CD8-positive, alpha-beta memory T cell (primary cell): ENCODE measurements at regions not wholly inside any gene's neighbourhood (a gene's known extent, or its start where the extent isn't known, plus 50 kb on each side); places are given as distances from the start of the nearest gene placed in this dataset.

Source experiments
- CTCF ChIA-PET: fragments of 350-600 bp; sonication (Branson Sonifier 250); formaldehyde crosslinking; loops from one replicate; lab custom pipeline; 2021; ENCODE audit warnings: antibody characterized with exemption; lab: Charles Lee
- POLR2A ChIA-PET: fragments of 350-600 bp; sonication (Branson Sonifier 250); formaldehyde crosslinking; loops from one replicate; lab custom pipeline; 2021; ENCODE audit warnings: antibody characterized with exemption; lab: Charles Lee
- DNase-seq, 5 donors: peaks; one replicate each; pipeline versions ENCODE4 v3.0.0 to v3.0.0-alpha.2; 2020 to 2022; ENCODE audit warnings: mixed read lengths in 1 of 5
- H3K27ac ChIP-seq: one replicate; pipeline ENCODE4 v1.7.0; 2013; ENCODE audit warnings: low read depth, mild to moderate bottlenecking, low read length, moderate library complexity
- H3K27me3 ChIP-seq: 2 replicates; pipeline ENCODE4 v1.7.0; 2013; ENCODE audit warnings: low read length, mild to moderate bottlenecking; ENCODE audit not compliant: insufficient read depth, poor library complexity, severe bottlenecking
- H3K36me3 ChIP-seq: 2 replicates; pipeline ENCODE4 v1.7.0; 2013; ENCODE audit warnings: mild to moderate bottlenecking, low read length, moderate library complexity; ENCODE audit not compliant: insufficient read depth
- H3K4me1 ChIP-seq: 2 replicates; pipeline ENCODE4 v1.7.0; 2013; ENCODE audit warnings: mild to moderate bottlenecking, low read length, moderate library complexity; ENCODE audit not compliant: insufficient read depth
- H3K4me3 ChIP-seq: 2 replicates; pipeline ENCODE4 v1.7.0; 2013; ENCODE audit warnings: mild to moderate bottlenecking, low read length
- H3K9me3 ChIP-seq: 2 replicates; pipeline ENCODE4 v1.7.0; 2013; ENCODE audit warnings: mild to moderate bottlenecking, low read length
- H3K27ac Mint-ChIP-seq, 8 donors: one replicate each; pipeline ENCODE4 v1.8.0; 2020 to 2021; ENCODE audit warnings: mixed read lengths in 8 of 8, mild to moderate bottlenecking in 6 of 8, inconsistent platforms in 3 of 8, moderate library complexity in 3 of 8
- H3K27me3 Mint-ChIP-seq, 2 donors: one replicate each; pipeline ENCODE4 v1.8.0; 2020 to 2021; ENCODE audit warnings: mixed read lengths in 2 of 2, mild to moderate bottlenecking in 1 of 2, moderate library complexity in 1 of 2
- H3K36me3 Mint-ChIP-seq, 3 donors: one replicate each; pipeline ENCODE4 v1.8.0; 2020 to 2021; ENCODE audit warnings: mixed read lengths in 3 of 3, inconsistent platforms in 1 of 3, mild to moderate bottlenecking in 1 of 3
- H3K4me1 Mint-ChIP-seq, 3 donors: one replicate each; pipeline ENCODE4 v1.8.0; 2020 to 2021; ENCODE audit warnings: mixed read lengths in 3 of 3, inconsistent platforms in 1 of 3, mild to moderate bottlenecking in 1 of 3
- H3K4me3 Mint-ChIP-seq, 7 donors: one replicate each; pipeline ENCODE4 v1.8.0; 2020 to 2021; ENCODE audit warnings: mixed read lengths in 7 of 7, mild to moderate bottlenecking in 6 of 7, moderate library complexity in 4 of 7, inconsistent platforms in 2 of 7
- H3K9me3 Mint-ChIP-seq, 5 donors: one replicate each; pipeline ENCODE4 v1.8.0; 2020 to 2022; ENCODE audit warnings: mixed read lengths in 5 of 5, mild to moderate bottlenecking in 3 of 5, moderate library complexity in 2 of 5, inconsistent platforms in 1 of 5

DNA sequence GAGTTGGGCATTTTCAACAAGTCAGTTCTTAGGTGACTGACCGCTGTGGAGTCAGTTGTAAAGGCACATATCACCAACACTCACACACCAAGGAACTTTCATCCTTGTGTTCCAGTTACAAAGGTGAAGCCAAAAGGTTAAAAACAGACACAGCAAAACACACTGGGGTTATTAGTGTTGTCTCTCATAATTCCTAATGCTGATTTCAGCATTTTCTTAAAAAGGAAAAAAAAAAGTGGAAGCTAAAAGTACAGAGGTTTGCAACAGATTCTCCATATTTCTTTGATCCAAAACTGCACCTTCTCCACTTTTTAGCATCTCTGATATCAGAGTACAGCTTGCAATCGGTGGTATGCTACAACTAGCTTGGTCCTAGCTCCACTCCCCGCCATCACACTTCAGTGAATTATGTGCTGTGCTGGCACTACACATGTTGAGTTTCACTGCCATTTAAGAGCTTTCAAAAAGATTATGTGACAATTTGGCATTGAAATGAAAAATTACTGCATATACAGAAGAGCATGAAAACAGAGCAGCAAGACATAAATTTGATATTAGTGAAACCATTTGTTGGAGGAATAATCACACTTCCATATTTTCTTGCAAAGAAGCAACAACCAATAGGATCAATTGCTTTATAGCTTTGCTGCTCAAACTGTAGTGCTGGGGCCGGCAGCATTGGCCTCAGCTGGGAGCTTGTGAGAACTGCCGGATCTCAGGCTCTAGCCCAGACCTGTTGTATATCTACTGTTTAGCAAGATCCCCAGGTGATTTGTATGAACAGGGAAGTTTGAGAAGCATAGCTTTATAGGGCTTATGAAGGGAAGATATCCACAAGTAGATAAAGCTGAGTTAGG lies 62.3 kb upstream of the DAPL1 start:
- ChIA-PET CTCF (no interaction called here), POLR2A (no interaction called here)
- Mint-ChIP-seq H3K9me3 (no peaks in the 10 kb centered on the region), H3K36me3 (no peaks in the 10 kb centered on the region), H3K27ac (no peak overlapping the region), H3K4me3 (no peak overlapping the region), H3K4me1 (no peaks in the 10 kb centered on the region), H3K27me3 (peaks cover 9 to 14% of the 10 kb centered on the region in 2 donors)
- DNase-seq, result no peak
- no peaks in the 10 kb centered on the region for H3K36me3 ChIP-seq
- no peaks in the 10 kb centered on the region for H3K4me1 ChIP-seq
- no peak overlapping the region for H3K27ac ChIP-seq
- no peak overlapping the region for H3K4me3 ChIP-seq
- H3K27me3 ChIP-seq, result no peaks in the 10 kb centered on the region
- no peaks in the 10 kb centered on the region for H3K9me3 ChIP-seq

- Histone ChIP-seq H3K4me1 (no peaks in the 10 kb centered on the region), H3K36me3 (no peaks in the 10 kb centered on the region), H3K27me3 (no peaks in the 10 kb centered on the region), H3K4me3 (no peak overlapping the region), H3K9me3 (no peaks in the 10 kb centered on the region), H3K27ac (no peak overlapping the region)
- Mint-ChIP-seq H3K4me3 (no peak overlapping the region), H3K27ac (no peak overlapping the region), H3K27me3 (peaks cover 6 to 10% of the 10 kb centered on the region in 2 donors), H3K9me3 (no peaks in the 10 kb centered on the region), H3K4me1 (no peaks in the 10 kb centered on the region), H3K36me3 (no peaks in the 10 kb centered on the region)
- ChIA-PET POLR2A (no interaction called here), CTCF (no interaction called here)
- no peak for DNase-seq
Measured at GRCh38 chr2:158733430-158733755, 61.7 kb upstream of the DAPL1 start.

DNA sequence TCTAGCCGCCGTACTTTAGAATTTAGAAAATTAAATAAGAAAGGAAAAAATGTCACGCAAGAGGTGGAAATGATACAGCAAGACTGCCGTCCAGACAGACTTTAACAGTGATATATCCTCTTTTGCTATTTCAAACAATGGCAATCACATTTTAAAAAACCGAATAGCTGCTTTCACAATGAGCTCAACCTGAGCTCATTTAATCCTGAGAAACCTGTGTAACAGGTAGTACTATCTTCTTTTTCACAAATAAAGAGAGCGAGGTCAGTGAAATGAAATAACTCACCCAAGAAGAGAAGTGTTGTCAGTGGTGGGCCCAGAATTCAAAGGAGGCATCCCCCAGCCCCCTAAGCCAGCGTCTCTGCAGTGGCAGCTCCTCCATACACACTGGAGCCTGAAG lies 60.7 kb upstream of the DAPL1 start:
- H3K36me3 ChIP-seq, result no peaks in the 10 kb centered on the region
- DNase-seq, result no peak
- Mint-ChIP-seq H3K4me1 (no peaks in the 10 kb centered on the region), H3K27ac (no peak overlapping the region), H3K9me3 (no peaks in the 10 kb centered on the region), H3K4me3 (no peak overlapping the region), H3K36me3 (no peaks in the 10 kb centered on the region), H3K27me3 (peaks cover 6 to 8% of the 10 kb centered on the region in 2 donors)
- ChIA-PET POLR2A (no interaction called here), CTCF (no interaction called here)
- H3K4me3 ChIP-seq, result no peak overlapping the region
- no peaks in the 10 kb centered on the region for H3K4me1 ChIP-seq
- H3K9me3 ChIP-seq, result no peaks in the 10 kb centered on the region
- H3K27ac ChIP-seq, result no peak overlapping the region
- no peaks in the 10 kb centered on the region for H3K27me3 ChIP-seq

- Histone ChIP-seq H3K36me3 (no peaks in the 10 kb centered on the region), H3K9me3 (no peaks in the 10 kb centered on the region), H3K4me1 (no peaks in the 10 kb centered on the region), H3K27ac (no peak overlapping the region), H3K27me3 (no peaks in the 10 kb centered on the region), H3K4me3 (no peak overlapping the region)
- ChIA-PET CTCF (no interaction called here), POLR2A (no interaction called here)
- H3K27ac Mint-ChIP-seq, result no peak overlapping the region
- peaks cover 0 to 14% of the 10 kb centered on the region in 2 donors for H3K27me3 Mint-ChIP-seq
- H3K4me1 Mint-ChIP-seq, result no peaks in the 10 kb centered on the region
- H3K9me3 Mint-ChIP-seq, result no peaks in the 10 kb centered on the region
- H3K36me3 Mint-ChIP-seq, result no peaks in the 10 kb centered on the region
- H3K4me3 Mint-ChIP-seq, result no peak overlapping the region
- DNase-seq, result no peak
Measured at GRCh38 chr2:158735822-158736580, 59.1 kb upstream of the DAPL1 start.

DNA sequence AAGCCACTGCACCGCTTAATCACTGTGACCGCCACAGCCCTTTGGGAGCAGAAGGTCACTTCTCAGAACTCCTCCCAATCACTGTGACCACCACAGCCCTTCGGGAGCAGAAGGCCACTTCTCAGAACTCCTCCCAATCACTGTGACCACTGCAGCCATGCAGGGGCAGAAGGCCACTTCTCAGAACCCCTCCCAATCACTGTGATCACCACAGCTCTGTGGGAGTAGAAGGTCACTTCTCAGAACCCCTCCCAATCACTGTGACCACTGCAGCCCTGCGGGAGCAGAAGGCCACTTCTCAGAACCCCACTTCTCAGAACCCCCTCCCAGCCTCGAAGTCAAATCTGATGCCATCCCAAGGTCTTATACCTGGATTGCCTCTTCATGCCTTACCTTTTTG lies 56.8 kb upstream of the DAPL1 start:
- Mint-ChIP-seq H3K9me3 (no peaks in the 10 kb centered on the region), H3K36me3 (no peaks in the 10 kb centered on the region)
- CTCF ChIA-PET, result no interaction called here

DNA sequence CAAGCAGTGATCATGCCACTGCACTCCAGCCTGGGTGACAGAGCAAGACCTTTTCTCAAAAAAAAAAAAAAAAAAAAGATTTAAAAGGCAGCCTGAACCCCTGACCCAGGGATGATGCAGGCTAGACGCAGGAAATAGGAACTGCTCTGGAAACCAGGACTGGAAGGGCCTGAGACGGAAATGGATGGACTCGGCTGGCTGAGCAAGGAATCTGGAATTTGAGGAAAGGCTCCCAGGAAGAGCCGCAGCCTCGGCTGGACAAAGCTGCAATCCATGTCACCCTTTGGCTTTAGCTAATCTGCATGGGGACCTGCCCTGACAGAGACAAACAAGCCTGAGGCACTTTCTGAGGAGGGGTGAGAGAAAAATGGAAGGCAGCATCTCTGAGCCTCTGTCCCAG lies 55.0 kb upstream of the DAPL1 start:
- H3K36me3 ChIP-seq, result no peaks in the 10 kb centered on the region
- H3K27me3 ChIP-seq, result no peaks in the 10 kb centered on the region
- CTCF ChIA-PET, result interaction anchor here (0.7 kb wide), 1 partner anchor 260 kb away, joined by 3 read pairs; no protein-coding TSS in a partner anchor
- Mint-ChIP-seq H3K27me3 (peaks cover 0 to 18% of the 10 kb centered on the region in 2 donors), H3K36me3 (no peaks in the 10 kb centered on the region), H3K9me3 (no peaks in the 10 kb centered on the region), H3K27ac (no peak overlapping the region), H3K4me1 (no peaks in the 10 kb centered on the region), H3K4me3 (no peak overlapping the region)
- no peak overlapping the region for H3K4me3 ChIP-seq
- POLR2A ChIA-PET, result no interaction called here
- DNase-seq, result no peak
- no peak overlapping the region for H3K27ac ChIP-seq
- H3K4me1 ChIP-seq, result no peaks in the 10 kb centered on the region
- no peaks in the 10 kb centered on the region for H3K9me3 ChIP-seq

More for the DNA sequence above, 56.8 kb upstream of the DAPL1 start:
- Histone ChIP-seq H3K27ac (no peak overlapping the region), H3K4me3 (no peak overlapping the region), H3K9me3 (no peaks in the 10 kb centered on the region), H3K36me3 (no peaks in the 10 kb centered on the region), H3K27me3 (no peaks in the 10 kb centered on the region), H3K4me1 (no peaks in the 10 kb centered on the region)
- no peak overlapping the region for H3K27ac Mint-ChIP-seq
- POLR2A ChIA-PET, result no interaction called here
- peaks cover 0 to 18% of the 10 kb centered on the region in 2 donors for H3K27me3 Mint-ChIP-seq
- DNase-seq, result no peak
- H3K4me3 Mint-ChIP-seq, result no peak overlapping the region
- no peaks in the 10 kb centered on the region for H3K4me1 Mint-ChIP-seq

GRCh38 chr2:158740621-158741020 lies 54.5 kb upstream of the DAPL1 start:
- Histone ChIP-seq H3K27ac (no peak overlapping the region), H3K36me3 (no peaks in the 10 kb centered on the region), H3K4me1 (no peaks in the 10 kb centered on the region), H3K27me3 (no peaks in the 10 kb centered on the region), H3K9me3 (no peaks in the 10 kb centered on the region), H3K4me3 (no peak overlapping the region)
- no peak overlapping the region for H3K27ac Mint-ChIP-seq
- H3K9me3 Mint-ChIP-seq, result no peaks in the 10 kb centered on the region
- DNase-seq, result no peak
- no peaks in the 10 kb centered on the region for H3K36me3 Mint-ChIP-seq
- H3K4me1 Mint-ChIP-seq, result no peaks in the 10 kb centered on the region
- H3K27me3 Mint-ChIP-seq, result peaks cover 2 to 23% of the 10 kb centered on the region in 2 donors
- CTCF ChIA-PET, result interaction anchor here (0.7 kb wide), 1 partner anchor 261 kb away, joined by 3 read pairs; no protein-coding TSS in a partner anchor
- POLR2A ChIA-PET, result no interaction called here
- H3K4me3 Mint-ChIP-seq, result no peak overlapping the region

DNA sequence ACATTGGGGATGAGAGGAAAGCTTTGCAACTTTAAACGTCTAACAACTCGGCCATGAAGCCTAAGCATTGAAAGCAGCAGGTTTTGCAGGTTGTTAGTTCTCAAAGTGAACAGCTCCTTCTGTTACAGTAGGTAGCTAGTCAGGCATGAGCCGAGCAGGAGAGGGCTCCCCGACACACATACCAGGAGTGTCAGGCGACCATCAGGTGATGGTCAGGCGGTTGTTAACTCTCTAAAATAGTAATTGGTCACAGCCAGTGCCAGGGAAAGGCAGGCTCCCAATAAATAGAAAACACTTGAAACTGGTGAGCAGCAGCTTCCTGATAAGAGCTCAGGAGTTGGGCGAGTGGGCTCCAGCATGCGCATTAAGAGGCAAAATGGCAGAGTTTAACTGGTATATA lies 53.5 kb upstream of the DAPL1 start:
- Histone ChIP-seq H3K4me1 (no peaks in the 10 kb centered on the region), H3K27me3 (no peaks in the 10 kb centered on the region), H3K36me3 (no peaks in the 10 kb centered on the region), H3K9me3 (no peaks in the 10 kb centered on the region), H3K4me3 (no peak overlapping the region), H3K27ac (no peak overlapping the region)
- Mint-ChIP-seq H3K36me3 (no peaks in the 10 kb centered on the region), H3K4me3 (no peak overlapping the region), H3K27ac (no peak overlapping the region), H3K9me3 (peaks cover 0 to 2% (median 0%) of the 10 kb centered on the region in 5 donors), H3K27me3 (peaks cover 4 to 28% of the 10 kb centered on the region in 2 donors), H3K4me1 (no peaks in the 10 kb centered on the region)
- ChIA-PET CTCF (interaction anchor here (2.2 to 3.7 kb wide), 2 partner anchors 12 to 718 kb away, joined by 8 to 24 read pairs; no protein-coding TSS in a partner anchor), POLR2A (no interaction called here)
- DNase-seq, result no peak
